Upper lobe of left lung (tissue), 6 donors: ENCODE measurements at regions not wholly inside any gene's neighbourhood (a gene's known extent, or its start where the extent isn't known, plus 50 kb on each side); places are given as distances from the start of the nearest gene placed in this dataset.

Experiments used
- ATAC-seq, 2 donors: fragments of 200-7000 bp; cut with Tn5 transposase; one replicate each; pipeline ENCODE4 v1.9.1; 2022; ENCODE audit warnings: mild to moderate bottlenecking in 2 of 2, moderate library complexity in 2 of 2; ENCODE audit not compliant: low FRiP score in 2 of 2
- DNase-seq, 2 donors: peaks; one replicate each; pipeline ENCODE4 v3.0.0-alpha.2; 2019 to 2020
- H3K27ac ChIP-seq, 4 donors: fragments of 200-600 bp; sonication (generic); one replicate each; pipeline ENCODE4 v1.5.1; 2016 to 2019
- H3K27me3 ChIP-seq, 4 donors: fragments of 200-600 bp; sonication (generic); one replicate each; pipeline ENCODE4 v1.5.1; 2017 to 2019
- H3K36me3 ChIP-seq, 4 donors: fragments of 200-600 bp; sonication (generic); one replicate each; pipeline ENCODE4 v1.5.1; 2016 to 2019
- H3K4me1 ChIP-seq, 4 donors: fragments of 200-600 bp; sonication (generic); one replicate each; pipeline ENCODE4 v1.5.1; 2018 to 2019
- H3K4me3 ChIP-seq, 4 donors: fragments of 200-600 bp; sonication (generic); one replicate each; pipeline ENCODE4 v1.5.1; 2017 to 2019; ENCODE audit warnings: mild to moderate bottlenecking in 2 of 4, moderate library complexity in 1 of 4
- H3K9me3 ChIP-seq, 4 donors: fragments of 200-600 bp; sonication (generic); one replicate each; pipeline ENCODE4 v1.5.1; 2018 to 2019
- EP300 ChIP-seq, 4 donors: sonication (generic); formaldehyde crosslinking; IDR thresholded peaks; one replicate each; pipeline ENCODE4 v1.5.1; 2017; ENCODE audit warnings: antibody characterized with exemption in 4 of 4, control low read depth in 2 of 4
- POLR2A ChIP-seq, 4 donors: fragments of 450-650 bp; IDR thresholded peaks; one replicate each; pipeline ENCODE4 v1.5.1; 2016 to 2017; ENCODE audit warnings: antibody characterized with exemption in 4 of 4, mild to moderate bottlenecking in 2 of 4
- POLR2AphosphoS5 ChIP-seq, 2 donors: sonication (generic); formaldehyde crosslinking; IDR thresholded peaks; one replicate each; pipeline ENCODE4 v1.5.1; 2017; ENCODE audit warnings: antibody characterized with exemption in 2 of 2
- WGBS, 2 donors: methylation state at CpG; one replicate each; pipeline ENCODE4 v1.1.5; 2017 to 2018; 5-methylcytosine and 5-hydroxymethylcytosine counted together
- TF ChIP-seq, protein P1 (sequence below), 6 experiments: fragments of 450-650 bp in 4 of 6; fragments of 200-600 bp in 2 of 6; sonication (generic) in 2 of 6; IDR thresholded peaks; one replicate each; pipeline ENCODE4 v1.5.1; 2016 to 2019; ENCODE audit warnings: antibody characterized with exemption in 6 of 6
- donor health status: DM: no; HTN: no; CAD: no; lungs with moderate emphysema.
- donor health status: DM: no; HTN: yes; CAD: no; lungs with severe emphysema.

DNA sequence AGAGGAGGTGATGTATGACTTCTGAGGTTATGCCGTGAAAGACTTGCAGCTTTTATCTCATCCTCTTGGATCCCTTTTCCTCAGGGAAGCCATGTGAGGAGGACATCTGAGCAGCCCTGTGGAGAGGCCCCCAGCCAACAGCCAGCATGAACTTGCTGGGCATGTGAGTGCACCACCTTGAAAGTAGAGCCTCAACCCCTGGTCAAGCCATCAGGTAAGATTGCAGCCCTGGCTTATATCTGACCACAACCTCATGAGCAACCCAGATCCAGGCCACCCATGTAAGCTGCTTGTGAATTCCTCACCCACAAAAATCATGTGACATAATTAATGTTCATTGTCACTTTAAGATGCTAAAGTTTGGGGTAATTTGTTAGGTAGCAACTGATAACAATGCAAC lies 121.0 kb downstream of the MIAT start:
- Histone ChIP-seq H3K36me3 (peaks cover 0 to 56% (median 17%) of the 10 kb centered on the region in 4 donors), H3K27ac (no peak overlapping the region), H3K4me1 (no peaks in the 10 kb centered on the region), H3K4me3 (no peak overlapping the region), H3K27me3 (no peaks in the 10 kb centered on the region), H3K9me3 (no peaks in the 10 kb centered on the region)
- DNase-seq (no peak), ATAC-seq (no peak)
- 77 to 100% methylated on average over 1 of the region's 1 CpG for WGBS, 2 donors
- TF ChIP-seq, protein P1, sequence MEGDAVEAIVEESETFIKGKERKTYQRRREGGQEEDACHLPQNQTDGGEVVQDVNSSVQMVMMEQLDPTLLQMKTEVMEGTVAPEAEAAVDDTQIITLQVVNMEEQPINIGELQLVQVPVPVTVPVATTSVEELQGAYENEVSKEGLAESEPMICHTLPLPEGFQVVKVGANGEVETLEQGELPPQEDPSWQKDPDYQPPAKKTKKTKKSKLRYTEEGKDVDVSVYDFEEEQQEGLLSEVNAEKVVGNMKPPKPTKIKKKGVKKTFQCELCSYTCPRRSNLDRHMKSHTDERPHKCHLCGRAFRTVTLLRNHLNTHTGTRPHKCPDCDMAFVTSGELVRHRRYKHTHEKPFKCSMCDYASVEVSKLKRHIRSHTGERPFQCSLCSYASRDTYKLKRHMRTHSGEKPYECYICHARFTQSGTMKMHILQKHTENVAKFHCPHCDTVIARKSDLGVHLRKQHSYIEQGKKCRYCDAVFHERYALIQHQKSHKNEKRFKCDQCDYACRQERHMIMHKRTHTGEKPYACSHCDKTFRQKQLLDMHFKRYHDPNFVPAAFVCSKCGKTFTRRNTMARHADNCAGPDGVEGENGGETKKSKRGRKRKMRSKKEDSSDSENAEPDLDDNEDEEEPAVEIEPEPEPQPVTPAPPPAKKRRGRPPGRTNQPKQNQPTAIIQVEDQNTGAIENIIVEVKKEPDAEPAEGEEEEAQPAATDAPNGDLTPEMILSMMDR (IDR thresholded peaks at IDR 0.05), result no peak
- no peak for TF ChIP-seq EP300 (IDR thresholded peaks at IDR 0.05)
- no peak for TF ChIP-seq POLR2AphosphoS5 (IDR thresholded peaks at IDR 0.05)
- no peak for TF ChIP-seq POLR2A (IDR thresholded peaks at IDR 0.05)

DNA sequence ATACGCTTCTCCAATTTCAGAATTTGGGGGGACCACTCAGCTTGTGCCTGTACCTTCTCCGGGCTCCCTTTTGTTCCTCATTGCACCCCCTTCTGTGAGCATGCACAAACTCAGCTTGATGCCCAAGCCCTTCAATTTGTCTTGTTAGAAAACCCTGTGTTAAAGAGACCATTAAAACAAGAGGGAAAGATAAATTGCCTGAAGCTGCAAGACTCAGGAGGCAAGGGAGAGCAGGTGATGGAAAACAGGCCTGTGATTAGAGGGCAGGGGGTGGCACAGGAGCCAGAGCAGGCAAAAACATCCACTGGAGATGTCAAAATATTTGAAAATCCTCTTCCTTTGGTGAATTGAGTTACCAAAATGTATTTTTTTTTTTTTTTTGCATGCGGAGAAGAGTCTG lies 121.7 kb downstream of the MIAT start:
- no peaks in the 10 kb centered on the region for H3K27me3 ChIP-seq
- no peak overlapping the region for H3K4me3 ChIP-seq
- WGBS, 2 donors, result 90 to 93% methylated on average over 3 of the region's 3 CpGs
- no peak for DNase-seq
- H3K9me3 ChIP-seq, result no peaks in the 10 kb centered on the region
- no peaks in the 10 kb centered on the region for H3K4me1 ChIP-seq
- peaks cover 0 to 61% (median 17%) of the 10 kb centered on the region in 4 donors for H3K36me3 ChIP-seq
- no peak overlapping the region for H3K27ac ChIP-seq
- TF ChIP-seq EP300 (IDR thresholded peaks at IDR 0.05) (no peak), POLR2AphosphoS5 (IDR thresholded peaks at IDR 0.05) (no peak), POLR2A (IDR thresholded peaks at IDR 0.05) (no peak)
- TF ChIP-seq, protein P1 (IDR thresholded peaks at IDR 0.05), result no peak
- ATAC-seq, result no peak

DNA sequence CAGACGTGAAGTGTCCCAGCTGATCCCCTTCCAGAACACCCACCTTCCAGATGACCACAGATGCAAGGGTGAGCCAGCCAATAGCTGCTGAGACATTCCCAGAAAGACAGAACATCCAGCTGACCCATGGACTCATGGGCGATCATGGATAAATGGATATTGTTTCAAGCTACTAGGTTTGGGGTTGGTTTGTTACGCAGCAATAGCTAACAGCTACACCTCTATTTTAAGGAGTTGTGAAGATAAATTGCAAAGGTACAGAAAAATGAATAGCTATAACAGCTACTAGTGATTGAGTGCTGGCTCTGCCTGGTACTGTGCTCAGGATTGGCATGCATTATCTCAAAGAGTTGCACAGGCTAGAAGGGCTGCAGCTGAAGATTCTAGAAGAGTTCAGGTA lies 122.5 kb downstream of the MIAT start:
- H3K9me3 ChIP-seq, result no peaks in the 10 kb centered on the region
- H3K27me3 ChIP-seq, result no peaks in the 10 kb centered on the region
- H3K36me3 ChIP-seq, result peaks cover 0 to 64% (median 17%) of the 10 kb centered on the region in 4 donors
- H3K4me3 ChIP-seq, result no peak overlapping the region
- H3K27ac ChIP-seq, result no peak overlapping the region
- DNase-seq (no peak), ATAC-seq (no peak)
- TF ChIP-seq, protein P1 (IDR thresholded peaks at IDR 0.05), result no peak
- TF ChIP-seq EP300 (IDR thresholded peaks at IDR 0.05), result no peak
- TF ChIP-seq POLR2A (IDR thresholded peaks at IDR 0.05), result no peak
- WGBS, 2 donors, result 97 to 98% methylated on average over 3 of the region's 3 CpGs
- H3K4me1 ChIP-seq, result no peaks in the 10 kb centered on the region

DNA sequence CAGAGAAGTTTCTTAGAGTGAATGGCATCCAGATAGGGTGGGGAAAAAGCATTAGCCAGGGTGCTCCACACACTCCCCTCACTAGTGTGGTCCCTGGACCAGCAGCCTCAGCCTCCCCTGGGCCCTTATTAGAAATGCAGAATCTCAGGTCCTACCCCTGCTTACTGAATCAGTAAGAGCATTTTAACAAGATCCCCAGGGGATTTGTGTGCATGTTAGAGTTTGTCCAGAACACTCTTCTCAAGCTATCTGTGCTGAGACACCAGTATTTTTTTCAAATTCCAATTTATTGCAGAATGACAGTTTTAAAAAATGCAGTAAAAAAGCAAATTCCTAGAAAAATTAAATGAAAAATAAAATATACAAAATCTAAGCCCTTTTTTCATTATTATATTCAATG lies 123.1 kb downstream of the MIAT start:
- ATAC-seq (no peak), DNase-seq (no peak)
- Histone ChIP-seq H3K36me3 (peaks cover 0 to 64% (median 17%) of the 10 kb centered on the region in 4 donors), H3K4me1 (no peaks in the 10 kb centered on the region), H3K4me3 (no peak overlapping the region), H3K27me3 (no peaks in the 10 kb centered on the region), H3K27ac (no peak overlapping the region), H3K9me3 (no peaks in the 10 kb centered on the region)
- TF ChIP-seq POLR2AphosphoS5 (IDR thresholded peaks at IDR 0.05) (no peak), POLR2A (IDR thresholded peaks at IDR 0.05) (no peak), EP300 (IDR thresholded peaks at IDR 0.05) (no peak)
- TF ChIP-seq, protein P1 (IDR thresholded peaks at IDR 0.05), result no peak

DNA sequence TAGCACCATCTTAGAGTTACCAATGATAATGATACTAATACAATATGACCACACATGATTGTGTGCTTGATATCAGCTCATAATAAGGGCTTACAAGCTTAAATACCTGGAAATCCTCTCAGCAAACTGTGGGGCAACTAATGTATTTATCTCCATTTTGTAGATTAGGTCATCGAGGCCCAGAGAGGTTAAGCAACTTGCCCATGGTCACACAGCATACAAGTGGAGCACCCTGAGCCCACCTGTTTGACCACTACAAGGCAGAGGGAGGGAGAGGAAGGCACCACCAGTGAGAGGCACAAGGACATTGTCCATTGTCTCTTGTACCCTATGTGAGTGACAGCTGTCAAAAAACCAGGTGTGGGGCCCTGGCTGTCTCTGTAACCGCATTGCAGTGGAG lies 123.7 kb downstream of the MIAT start:
- Histone ChIP-seq H3K4me1 (no peaks in the 10 kb centered on the region), H3K9me3 (no peaks in the 10 kb centered on the region), H3K27me3 (no peaks in the 10 kb centered on the region), H3K36me3 (peaks cover 0 to 62% (median 17%) of the 10 kb centered on the region in 4 donors), H3K4me3 (no peak overlapping the region), H3K27ac (no peak overlapping the region)
- DNase-seq (no peak), ATAC-seq (no peak)
- no peak for TF ChIP-seq POLR2AphosphoS5 (IDR thresholded peaks at IDR 0.05)
- TF ChIP-seq EP300 (IDR thresholded peaks at IDR 0.05), result no peak
- no peak for TF ChIP-seq POLR2A (IDR thresholded peaks at IDR 0.05)
- TF ChIP-seq, protein P1 (IDR thresholded peaks at IDR 0.05), result no peak
- WGBS, 2 donors, result 100% methylated on average over 2 of the region's 2 CpGs
